Posterior vena cava (tissue), 2 donors: ENCODE measurements at regions not wholly inside any gene's neighbourhood (a gene's known extent, or its start where the extent isn't known, plus 50 kb on each side); places are given as distances from the start of the nearest gene placed in this dataset.
"Not testable (repeated sequence)": the region's sequence is repeated elsewhere in the genome, so short reads cannot be mapped to it uniquely, and the experiment has no call there.

Experiments
- DNase-seq: peaks from one replicate; pipeline ENCODE4 v3.0.0-alpha.2; 2020; ENCODE audit warnings: low spot score
- intact Hi-C, 2 donors: fragments of 100-400 bp; cut with DNase I; formaldehyde crosslinking; loops; one replicate each; pipeline versions ENCODE4 v1.14.1 to v1.14.2; 2022 to 2023
- donor health status: DM: yes; HTN: yes; CAD: no.
- donor health status: DM: yes; HTN: yes; CAD: no.

DNA sequence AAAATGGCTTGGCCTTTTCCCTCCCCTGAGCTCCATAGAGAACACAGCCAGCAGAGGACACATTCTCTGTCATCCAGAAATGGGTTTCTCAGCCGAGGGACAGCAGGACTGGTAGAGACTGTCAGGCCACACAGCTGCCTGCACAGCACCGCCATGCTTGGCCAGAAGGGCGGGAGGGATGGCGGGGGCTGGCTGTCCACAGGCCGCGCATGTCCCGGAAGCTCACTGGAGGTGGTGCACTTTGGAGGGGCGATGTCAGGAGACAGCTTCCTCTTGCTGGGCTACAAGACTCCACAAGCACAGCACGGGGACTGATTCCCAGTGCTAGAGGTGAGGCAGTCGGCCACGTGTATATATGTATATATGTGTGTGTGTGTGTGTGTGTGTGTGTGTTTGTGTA is 125.3 kb downstream of the GOLGA6L4 start:
- DNase-seq, intact Hi-C loops: not testable (repeated sequence)

- DNase-seq, intact Hi-C loops: not testable (repeated sequence)
These were observed 148.8 kb downstream of the GOLGA6L4 start for GRCh38 chr15:84384421-84384820.

GRCh38 chr15:84387086-84387485 is 151.5 kb downstream of the GOLGA6L4 start:
- DNase-seq, result peak; percentile 34
- intact Hi-C loops, result no loop called here

GRCh38 chr15:84388201-84388600 is 152.6 kb downstream of the GOLGA6L4 start:
- DNase-seq, intact Hi-C loops: not testable (repeated sequence)

DNA sequence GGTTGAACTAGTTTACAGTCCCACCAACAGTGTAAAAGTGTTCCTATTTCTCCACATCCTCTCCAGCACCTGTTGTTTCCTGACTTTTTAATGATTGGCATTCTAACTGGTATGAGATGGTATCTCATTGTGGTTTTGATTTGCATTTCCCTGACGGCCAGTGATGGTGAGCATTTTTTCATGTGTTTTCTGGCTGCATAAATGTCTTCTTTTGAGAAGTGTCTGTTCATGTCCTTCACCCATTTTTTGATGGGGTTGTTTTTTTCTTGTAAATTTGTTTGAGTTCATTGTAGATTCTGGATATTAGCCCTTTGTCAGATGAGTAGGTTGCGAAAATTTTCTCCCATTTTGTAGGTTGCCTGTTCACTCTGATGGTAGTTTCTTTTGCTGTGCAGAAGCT is 153.1 kb downstream of the GOLGA6L4 start:
- intact Hi-C loops, DNase-seq: not testable (repeated sequence)

- intact Hi-C loops, DNase-seq: not testable (repeated sequence)
These were observed 154.8 kb downstream of the GOLGA6L4 start for GRCh38 chr15:84390324-84390723.

- DNase-seq, result no peak
- intact Hi-C loops, result no loop called here
These were observed 155.6 kb downstream of the GOLGA6L4 start for GRCh38 chr15:84391191-84391590.

GRCh38 chr15:84392020-84392419 is 156.4 kb downstream of the GOLGA6L4 start:
- intact Hi-C loops, DNase-seq: not testable (repeated sequence)

- not testable (repeated sequence) for DNase-seq
These were observed 157.9 kb downstream of the GOLGA6L4 start for GRCh38 chr15:84393386-84393936.

DNA sequence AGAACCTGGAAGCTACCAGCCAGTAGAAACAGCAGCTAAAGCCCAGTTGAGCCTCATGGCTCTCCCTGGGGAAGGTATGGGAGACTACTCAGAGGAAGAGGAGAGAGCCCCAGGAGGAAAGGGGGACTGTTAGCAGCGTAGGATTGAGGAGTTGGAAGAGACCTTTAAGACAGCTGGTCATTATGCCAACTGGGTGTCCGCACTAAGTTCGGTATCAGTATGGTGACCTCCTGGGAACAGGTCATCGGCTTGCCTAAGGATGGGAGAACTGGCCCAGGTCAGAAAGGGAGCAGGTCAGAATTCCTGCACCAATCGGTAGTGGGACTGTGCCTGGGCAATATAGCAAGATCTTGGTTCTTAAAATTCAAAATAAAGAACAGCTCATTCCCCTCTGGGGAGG is 158.4 kb downstream of the GOLGA6L4 start:
- not testable (repeated sequence) for DNase-seq

More at GRCh38 chr15:84393386-84393936, 157.9 kb downstream of the GOLGA6L4 start:
- intact Hi-C loops, result not testable (repeated sequence)

DNA sequence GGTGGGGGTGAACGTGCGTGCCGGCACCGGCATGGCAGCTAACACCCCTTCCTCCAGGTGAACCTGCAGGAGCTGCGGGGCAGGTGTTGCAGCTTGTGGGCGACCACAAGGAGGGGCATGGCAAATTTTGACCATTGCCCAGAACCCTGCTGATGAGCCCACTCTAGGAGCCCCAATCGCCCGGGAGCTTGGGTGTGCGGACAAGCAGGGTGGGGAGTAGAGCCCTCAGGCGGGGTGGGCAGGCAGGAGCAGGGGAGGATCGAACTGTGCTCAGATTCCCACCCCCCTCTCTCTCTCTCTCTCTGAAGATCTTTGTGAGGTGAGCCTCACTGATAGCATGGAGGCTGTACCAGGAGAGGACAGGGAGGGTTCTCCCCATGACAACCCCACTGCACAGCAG is 159.8 kb downstream of the GOLGA6L4 start:
- DNase-seq, result not testable (repeated sequence)

More for the DNA sequence above, 158.4 kb downstream of the GOLGA6L4 start:
- intact Hi-C loops, result not testable (repeated sequence)

DNA sequence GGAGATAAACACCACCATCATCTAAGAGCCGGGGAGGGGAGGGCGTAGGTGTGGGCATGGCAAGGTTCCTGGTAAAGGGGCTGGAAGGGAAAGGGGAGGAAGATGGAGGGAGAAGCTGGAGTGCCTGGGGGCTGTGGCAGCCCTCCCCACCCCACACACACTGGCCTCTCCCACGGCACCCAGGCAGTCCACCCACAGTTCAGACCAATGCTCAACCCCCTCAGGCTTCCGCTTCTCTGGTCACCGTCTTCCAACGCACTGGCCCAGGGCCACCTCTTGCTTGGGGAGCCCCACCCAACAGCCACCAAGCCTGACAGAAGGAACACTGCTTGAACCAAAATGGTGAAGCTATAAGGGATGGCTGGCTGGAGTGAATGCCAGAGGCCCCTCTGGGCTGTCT is 160.3 kb downstream of the GOLGA6L4 start:
- intact Hi-C loops, DNase-seq: not testable (repeated sequence)

More for the DNA sequence above, 159.8 kb downstream of the GOLGA6L4 start:
- intact Hi-C loops, result not testable (repeated sequence)

DNA sequence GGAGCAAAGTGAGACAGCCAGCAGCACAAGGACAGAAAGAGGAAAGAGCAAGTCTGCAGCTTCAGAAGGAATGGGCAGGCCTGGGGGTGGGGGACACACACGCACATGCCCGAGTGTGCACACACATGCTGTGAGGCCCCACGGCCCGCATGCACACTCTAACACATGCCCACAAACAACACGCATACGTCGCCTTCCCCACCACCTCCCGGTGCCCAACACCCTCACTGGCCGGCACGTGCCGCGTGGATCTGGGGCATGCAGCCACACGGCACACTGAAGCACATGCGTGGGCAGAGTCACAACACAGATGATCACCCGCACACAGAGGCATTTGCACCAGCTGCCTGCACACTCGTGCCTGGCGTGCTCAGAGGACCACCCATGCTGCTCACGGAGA is 161.5 kb downstream of the GOLGA6L4 start:
- intact Hi-C loops, DNase-seq: not testable (repeated sequence)

DNA sequence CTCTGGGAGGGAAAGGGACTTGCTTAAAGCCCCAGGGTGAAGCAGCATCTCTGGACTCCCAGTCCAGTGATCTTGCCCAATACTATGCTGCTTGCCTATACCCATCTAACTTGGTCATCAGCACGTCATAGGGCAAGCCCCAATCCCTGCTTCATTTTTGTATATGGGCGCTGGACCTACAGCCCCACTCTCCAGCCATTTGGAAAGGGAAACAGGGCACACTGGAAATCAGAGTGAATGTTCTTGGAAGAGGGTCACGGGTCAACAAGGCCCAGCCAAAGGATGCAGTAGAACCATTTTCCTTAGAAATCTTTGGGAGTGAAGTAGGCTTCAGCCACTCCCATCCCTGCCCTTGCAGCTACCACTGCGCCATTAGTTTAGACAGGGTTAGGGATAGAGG is 162.5 kb downstream of the GOLGA6L4 start:
- DNase-seq, intact Hi-C loops: not testable (repeated sequence)

- intact Hi-C loops, result no loop called here
- peak; percentile 29 for DNase-seq
These were observed 163.5 kb downstream of the GOLGA6L4 start for GRCh38 chr15:84398763-84399701.

DNA sequence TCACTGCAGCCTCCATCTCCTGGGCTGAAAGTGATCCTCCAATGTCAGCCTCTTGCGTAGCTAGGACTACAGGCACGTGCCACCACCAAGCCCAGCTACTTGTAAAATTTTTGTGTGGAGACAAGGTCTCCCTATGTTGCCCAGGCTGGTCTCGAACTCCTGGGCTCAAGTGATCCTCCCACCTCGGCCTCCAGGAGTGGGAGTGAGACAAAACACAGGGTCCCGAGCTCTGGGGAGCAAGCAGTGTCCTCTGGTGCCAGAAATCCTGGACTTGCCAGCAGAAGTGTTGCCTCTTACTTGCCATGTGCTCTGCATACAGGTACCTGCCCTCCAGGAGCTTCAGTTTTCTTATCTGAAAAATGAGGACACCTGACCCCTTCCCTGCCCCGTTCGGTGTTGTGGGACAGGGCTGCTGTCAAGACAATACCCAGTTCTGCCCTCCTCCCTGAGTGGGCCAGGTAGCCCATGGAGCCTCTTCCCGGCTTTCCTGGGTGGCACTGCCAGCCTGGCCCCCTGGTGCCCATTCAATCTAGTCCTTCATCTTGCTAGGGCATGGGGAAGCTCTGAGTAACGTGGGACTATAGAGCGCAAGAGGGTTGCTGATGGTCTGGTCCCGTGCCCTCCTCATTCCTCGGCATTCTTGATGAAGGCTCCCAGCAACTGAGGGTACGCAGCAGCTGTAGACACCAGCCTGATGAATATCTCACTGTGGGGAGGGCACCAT is 164.6 kb downstream of the GOLGA6L4 start:
- peak; percentile 50 for DNase-seq
- intact Hi-C loops, result no loop called here

DNA sequence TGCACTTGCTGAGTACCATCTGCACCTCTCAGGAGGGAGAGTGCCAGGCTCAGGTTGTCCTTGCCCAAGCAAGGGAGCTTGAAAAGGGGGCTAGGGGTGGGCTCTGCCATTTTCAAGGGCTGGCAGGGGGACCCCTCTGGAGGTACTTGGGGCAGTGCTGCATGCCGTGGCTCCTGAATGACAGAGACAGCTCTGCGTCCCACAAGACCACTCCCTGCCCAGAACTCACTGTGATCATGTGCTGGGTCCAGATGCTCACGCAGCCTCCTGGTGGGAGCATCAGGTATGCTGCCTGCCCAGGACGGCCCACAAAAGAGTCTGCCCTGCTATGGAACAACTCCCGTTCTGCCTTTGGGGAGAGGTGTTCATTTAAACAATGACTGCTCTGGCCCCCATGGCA is 165.2 kb downstream of the GOLGA6L4 start:
- intact Hi-C loops, result no loop called here
- DNase-seq, result peak; percentile 51

DNA sequence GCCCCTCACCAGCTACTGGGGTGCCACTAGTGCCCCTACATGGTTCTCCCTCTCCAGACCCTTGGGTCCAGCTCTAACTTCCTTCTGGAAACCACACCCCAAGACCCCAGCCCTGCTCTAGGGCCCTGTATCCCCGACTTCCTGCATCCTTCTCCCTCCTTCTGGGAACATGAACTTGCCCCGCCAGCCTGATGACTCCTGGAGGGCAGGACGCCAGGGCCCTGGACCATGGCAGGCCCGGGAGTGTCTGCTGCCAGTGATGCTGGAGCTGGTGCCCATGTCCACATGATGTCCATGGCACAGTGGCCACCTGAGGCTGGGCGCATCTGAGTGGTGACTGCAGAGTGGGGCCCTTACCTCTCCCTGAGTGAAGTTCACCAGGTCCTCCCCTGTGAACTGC is 165.9 kb downstream of the GOLGA6L4 start:
- intact Hi-C loops, result not testable (repeated sequence)
- DNase-seq, result peak; percentile 41

- peak; percentile 64 for DNase-seq
- intact Hi-C loops, result not testable (repeated sequence)
These were observed 166.6 kb downstream of the GOLGA6L4 start for GRCh38 chr15:84401891-84402840.
